ENCODE measurements at regions not wholly inside any gene's neighbourhood (a gene's known extent, or its start where the extent isn't known, plus 50 kb on each side); places are given as distances from the start of the nearest gene placed in this dataset.
"Not testable (repeated sequence)": the region's sequence is repeated elsewhere in the genome, so short reads cannot be mapped to it uniquely, and the experiment has no call there.

DNA sequence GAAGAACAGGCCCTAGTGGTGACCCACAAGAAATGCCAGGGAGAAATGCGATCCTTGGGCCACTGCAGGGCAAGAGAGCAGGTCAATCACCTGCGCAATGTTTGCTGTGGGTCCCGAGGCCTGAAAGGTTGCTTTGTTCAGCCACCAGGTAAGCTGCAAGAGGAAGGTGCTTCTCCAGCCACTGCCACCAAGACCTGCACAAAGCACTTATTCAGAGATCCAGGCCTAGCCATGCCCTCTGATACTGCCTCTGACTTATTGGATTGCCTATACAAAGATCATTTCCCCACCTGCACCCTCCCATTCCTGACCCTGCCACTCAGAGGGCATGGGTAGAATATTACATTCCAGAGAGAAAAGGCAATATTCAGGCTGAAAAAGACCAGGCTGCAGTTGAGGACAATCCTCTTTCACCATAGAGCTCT is 349.4 kb upstream of the NFIA start:
- Histone ChIP-seq H3K4me3 (no peak overlapping the region), H3K27me3 (no peaks in the 10 kb centered on the region), H3K9me3 (no peaks in the 10 kb centered on the region), H3K36me3 (no peaks in the 10 kb centered on the region)
- DNase-seq, result no peak

DNA sequence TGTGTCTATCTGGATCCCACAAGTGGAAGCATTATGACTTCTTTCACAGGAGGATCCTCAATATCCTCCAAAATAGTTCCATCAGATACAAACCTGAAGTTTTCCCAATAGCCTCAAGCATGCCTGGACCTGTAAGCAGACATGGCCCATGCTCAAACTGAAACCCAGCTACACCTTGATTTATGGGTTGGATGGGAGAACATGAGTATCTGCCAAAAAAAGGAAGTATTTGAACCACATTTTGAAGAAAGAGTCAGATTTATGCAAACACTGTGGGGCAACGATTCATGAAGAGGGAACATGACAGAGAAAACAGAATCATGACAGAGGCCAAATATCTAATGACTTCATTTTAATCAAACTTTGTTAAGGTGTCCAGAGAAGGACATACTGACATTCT is 351.0 kb upstream of the NFIA start:
- H3K27me3 ChIP-seq, result no peaks in the 10 kb centered on the region
- H3K4me3 ChIP-seq, result no peak overlapping the region

DNA sequence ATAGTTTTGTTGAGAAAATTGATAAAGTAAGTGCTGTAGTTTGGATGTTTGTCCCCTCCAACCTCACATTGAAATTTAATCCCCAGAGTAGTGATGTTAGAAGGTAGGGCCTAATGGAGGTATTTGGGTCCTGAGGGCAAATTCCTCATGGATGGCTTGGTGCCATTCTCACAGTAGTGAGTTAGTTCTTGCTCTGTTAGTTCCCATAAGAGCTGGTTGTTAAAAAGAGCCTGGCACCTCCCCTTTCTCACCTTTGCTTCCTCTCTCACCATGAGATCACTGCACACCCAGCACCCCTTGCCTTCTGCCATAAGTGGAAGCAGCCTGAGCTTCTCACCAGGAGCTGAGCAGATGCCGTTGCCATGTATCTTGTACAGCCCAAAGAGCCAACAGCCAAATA is 354.8 kb upstream of the NFIA start:
- DNase-seq, result no peak
- H3K9me3 ChIP-seq, result no peaks in the 10 kb centered on the region
- H3K27me3 ChIP-seq, result no peaks in the 10 kb centered on the region
- H3K36me3 ChIP-seq, result no peaks in the 10 kb centered on the region
- no peak overlapping the region for H3K4me3 ChIP-seq

More for the DNA sequence above, 351.0 kb upstream of the NFIA start:
- DNase-seq, result no peak
- Histone ChIP-seq H3K9me3 (no peaks in the 10 kb centered on the region), H3K36me3 (no peaks in the 10 kb centered on the region)

DNA sequence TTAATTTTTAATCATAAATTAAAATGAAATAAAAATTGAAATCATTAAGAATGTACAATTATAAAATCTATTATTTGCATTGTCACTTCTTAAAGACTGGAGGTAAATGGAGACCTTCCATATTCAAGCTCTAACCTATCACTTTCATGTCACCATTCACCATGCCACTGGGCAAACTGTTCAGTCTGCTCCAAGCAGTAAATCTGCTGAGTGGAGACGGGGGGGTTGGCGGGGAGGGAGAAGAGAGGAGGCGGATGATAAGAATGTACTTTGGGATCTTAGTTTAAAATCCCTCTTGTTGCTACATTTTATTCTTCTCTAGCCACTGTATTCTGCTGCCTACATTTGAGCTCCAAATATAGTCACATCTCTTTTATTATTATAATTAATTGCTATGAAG is 365.9 kb upstream of the NFIA start:
- no peaks in the 10 kb centered on the region for H3K27me3 ChIP-seq
- DNase-seq, result no peak
- H3K9me3 ChIP-seq, result no peaks in the 10 kb centered on the region
- no peaks in the 10 kb centered on the region for H3K36me3 ChIP-seq
- no peak overlapping the region for H3K4me3 ChIP-seq

DNA sequence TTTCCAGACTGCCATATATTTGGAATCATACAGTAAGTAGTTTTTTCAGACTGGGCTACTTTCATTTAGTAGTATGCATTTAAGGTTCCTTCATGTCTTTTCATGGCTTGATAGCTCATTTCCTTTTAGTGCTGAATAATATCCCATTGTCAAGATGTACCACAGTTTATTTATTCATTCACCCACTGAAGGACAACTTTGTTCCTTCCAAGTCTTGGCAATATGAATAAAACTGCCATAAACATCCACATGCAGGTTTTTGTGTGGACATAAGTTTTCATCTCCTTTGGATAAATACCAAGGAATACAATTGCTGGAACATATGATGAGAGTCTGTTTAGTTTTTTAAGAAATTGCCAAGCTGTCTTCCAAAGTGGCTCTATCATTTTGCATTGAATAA is 366.4 kb upstream of the NFIA start:
- H3K4me3 ChIP-seq, result no peak overlapping the region
- H3K9me3 ChIP-seq, result no peaks in the 10 kb centered on the region
- H3K27me3 ChIP-seq, result no peaks in the 10 kb centered on the region
- no peaks in the 10 kb centered on the region for H3K36me3 ChIP-seq
- DNase-seq, result no peak

DNA sequence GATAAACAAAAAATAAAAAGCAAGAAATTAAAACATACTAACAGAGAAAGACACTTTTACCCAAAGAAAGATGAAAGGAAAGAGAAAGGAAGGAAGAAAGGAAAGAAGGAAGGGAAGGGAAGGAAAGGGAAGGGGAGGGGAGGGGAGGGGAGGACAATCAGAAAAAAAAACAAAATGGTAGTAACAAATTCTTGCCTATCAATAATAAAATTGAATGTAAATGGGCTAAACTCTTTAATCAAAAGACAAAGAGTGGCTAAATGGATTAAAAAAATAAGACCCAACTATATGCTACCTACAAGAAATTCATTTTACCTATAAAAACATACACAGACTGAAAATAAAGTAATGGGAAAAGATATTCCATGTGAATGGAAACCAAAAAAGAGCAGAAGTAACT is 372.9 kb upstream of the NFIA start:
- H3K36me3 ChIP-seq, result no peaks in the 10 kb centered on the region
- no peak for DNase-seq

DNA sequence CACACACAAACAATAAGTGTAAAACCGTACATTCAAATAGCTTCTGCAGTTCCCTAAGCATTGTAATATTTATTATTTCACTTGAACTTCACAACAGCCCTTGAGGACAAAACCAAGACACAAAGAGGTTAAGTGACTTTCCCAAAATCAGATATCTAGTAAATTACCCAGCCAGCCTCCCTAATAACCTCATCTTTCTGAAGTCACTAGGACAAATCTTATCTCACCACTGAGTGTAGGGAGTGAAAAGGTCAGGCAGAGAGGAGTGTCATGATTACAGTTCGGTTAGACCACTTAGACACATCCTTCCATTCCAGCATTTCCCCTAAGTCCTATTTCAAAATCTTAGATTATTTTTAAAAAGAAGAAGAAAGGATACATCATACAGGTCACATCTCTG is 377.3 kb upstream of the NFIA start:
- Histone ChIP-seq H3K9me3 (no peaks in the 10 kb centered on the region), H3K36me3 (no peaks in the 10 kb centered on the region), H3K27me3 (no peaks in the 10 kb centered on the region), H3K4me3 (no peak overlapping the region)
- no peak for DNase-seq

More for the DNA sequence above, 372.9 kb upstream of the NFIA start:
- Histone ChIP-seq H3K9me3 (no peaks in the 10 kb centered on the region), H3K27me3 (no peaks in the 10 kb centered on the region), H3K4me3 (no peak overlapping the region)

DNA sequence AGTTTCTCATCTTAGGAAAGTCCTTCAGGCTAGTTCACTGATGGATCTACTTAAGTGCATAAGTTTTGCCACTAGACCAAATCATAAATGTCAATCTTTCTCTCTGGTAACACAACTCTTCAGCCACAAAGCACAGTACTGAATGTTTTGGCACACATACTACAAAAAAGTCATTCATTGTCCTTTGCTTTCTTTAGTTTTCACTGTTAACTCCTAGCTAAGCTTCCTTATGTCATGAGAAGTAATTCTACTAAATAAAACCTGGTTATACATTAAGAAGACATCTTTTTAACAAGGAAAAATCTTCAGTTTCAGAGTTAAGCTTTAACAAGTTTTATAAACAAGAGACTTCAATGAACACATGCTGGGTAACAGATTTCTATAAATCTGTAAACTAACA is 379.2 kb upstream of the NFIA start:
- DNase-seq, result no peak
- no peaks in the 10 kb centered on the region for H3K9me3 ChIP-seq
- no peaks in the 10 kb centered on the region for H3K27me3 ChIP-seq
- no peaks in the 10 kb centered on the region for H3K36me3 ChIP-seq
- H3K4me3 ChIP-seq, result no peak overlapping the region

DNA sequence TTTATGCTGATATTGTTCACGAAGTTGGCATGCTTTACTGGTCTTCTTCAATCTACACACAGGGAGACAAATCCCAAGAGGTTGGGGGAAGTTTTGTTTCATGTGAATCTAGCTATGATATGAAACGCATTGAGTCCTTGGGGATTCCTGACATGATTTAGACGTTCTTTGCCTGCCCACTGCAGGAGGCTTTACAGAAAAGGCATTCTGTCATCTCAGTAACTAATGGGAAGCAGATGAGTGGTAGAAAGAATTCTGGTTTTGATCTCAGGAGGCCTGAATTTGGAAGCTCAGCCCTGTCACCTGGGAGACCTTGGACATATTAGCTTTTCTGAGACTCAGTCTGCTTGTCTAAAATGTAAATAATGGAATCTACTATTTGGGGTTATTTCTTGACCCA is 383.0 kb upstream of the NFIA start:
- DNase-seq, result no peak
- H3K4me3 ChIP-seq, result no peak overlapping the region

DNA sequence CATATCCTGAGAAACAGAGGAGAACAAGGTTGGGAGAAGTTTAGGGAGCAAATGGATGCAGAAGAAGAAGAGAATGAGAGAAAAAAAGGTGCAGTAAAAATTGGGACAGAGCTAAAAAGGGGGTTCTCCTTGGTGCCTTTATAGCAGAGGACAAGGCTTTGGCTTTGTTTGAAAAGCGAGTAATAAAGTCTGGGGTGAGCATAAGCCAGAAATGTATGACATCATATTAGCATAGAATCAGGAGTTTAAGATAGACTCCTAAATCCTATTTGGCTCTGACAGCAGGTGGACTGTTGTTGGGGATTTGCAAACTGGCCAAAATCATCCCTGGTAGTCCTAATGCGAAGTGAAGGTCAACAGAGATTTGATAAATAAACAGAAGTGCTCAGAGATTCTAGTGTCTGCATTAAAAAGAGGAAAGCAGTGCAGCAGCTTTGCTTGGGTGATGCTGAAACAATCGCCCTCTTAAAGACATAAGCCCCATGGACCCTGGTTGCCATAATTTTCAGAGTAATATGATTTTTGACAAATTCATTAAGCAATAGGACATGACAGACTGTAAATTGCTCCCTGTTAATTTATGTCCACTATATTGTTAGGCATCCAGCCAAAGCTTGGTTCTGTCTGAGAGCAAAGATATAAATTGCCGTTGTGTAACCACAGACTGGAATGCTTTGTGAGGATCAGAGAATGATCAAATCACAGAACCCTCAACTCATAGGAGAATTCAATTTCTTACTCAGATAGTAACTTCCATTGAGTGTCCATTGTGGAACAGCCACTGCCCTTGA is 385.0 kb upstream of the NFIA start:
- Histone ChIP-seq H3K36me3 (no peaks in the 10 kb centered on the region), H3K9me3 (no peaks in the 10 kb centered on the region), H3K27me3 (no peaks in the 10 kb centered on the region), H3K4me3 (no peak overlapping the region)
- no peak for DNase-seq

More for the DNA sequence above, 383.0 kb upstream of the NFIA start:
- Histone ChIP-seq H3K36me3 (no peaks in the 10 kb centered on the region), H3K27me3 (no peaks in the 10 kb centered on the region), H3K9me3 (no peaks in the 10 kb centered on the region)

DNA sequence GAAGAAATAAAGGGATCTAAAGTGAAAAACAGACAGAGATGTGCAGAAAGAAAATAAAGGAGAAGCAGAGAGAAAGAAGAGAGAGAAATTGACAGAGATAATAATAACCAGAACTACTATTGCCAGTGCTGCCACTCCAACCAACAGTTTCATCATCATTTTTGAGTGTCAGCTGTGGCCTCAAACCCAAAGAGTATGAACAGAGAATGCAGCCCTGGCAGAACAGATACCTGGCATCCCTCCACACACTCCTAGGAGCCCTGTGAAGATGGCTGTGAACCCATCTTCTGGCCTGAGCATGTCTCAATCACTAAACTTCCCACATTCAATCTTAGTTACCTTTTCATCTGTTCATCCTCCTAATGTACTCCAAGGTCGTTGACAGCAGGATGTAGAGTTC is 385.8 kb upstream of the NFIA start:
- no peak overlapping the region for H3K4me3 ChIP-seq
- H3K9me3 ChIP-seq, result no peaks in the 10 kb centered on the region
- H3K36me3 ChIP-seq, result no peaks in the 10 kb centered on the region
- H3K27me3 ChIP-seq, result no peaks in the 10 kb centered on the region
- DNase-seq, result no peak

DNA sequence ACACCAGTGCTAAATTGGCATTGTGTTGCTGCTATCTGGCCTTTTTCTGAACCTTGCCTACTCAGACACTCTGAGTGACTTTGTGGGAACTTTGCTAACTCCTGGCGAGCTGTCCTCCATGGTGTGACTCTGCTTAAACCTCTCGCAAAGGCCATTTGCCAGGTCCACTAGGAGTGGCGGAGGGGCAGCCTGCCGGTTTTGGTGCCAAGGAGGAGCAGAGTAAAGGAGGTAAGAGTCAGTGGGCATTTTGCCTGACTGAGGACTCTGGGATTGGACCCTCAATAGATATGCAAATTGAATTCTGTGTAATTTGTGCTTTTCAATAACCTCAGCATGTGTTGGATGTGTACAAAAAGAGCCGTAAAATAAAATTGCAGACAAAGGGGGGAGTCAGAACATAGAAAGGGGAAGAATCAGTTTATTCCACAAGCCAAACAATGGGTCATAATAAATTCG is 386.6 kb upstream of the NFIA start:
- Histone ChIP-seq H3K36me3 (no peaks in the 10 kb centered on the region), H3K4me3 (no peak overlapping the region), H3K9me3 (no peaks in the 10 kb centered on the region), H3K27me3 (no peaks in the 10 kb centered on the region)
- DNase-seq, result no peak

DNA sequence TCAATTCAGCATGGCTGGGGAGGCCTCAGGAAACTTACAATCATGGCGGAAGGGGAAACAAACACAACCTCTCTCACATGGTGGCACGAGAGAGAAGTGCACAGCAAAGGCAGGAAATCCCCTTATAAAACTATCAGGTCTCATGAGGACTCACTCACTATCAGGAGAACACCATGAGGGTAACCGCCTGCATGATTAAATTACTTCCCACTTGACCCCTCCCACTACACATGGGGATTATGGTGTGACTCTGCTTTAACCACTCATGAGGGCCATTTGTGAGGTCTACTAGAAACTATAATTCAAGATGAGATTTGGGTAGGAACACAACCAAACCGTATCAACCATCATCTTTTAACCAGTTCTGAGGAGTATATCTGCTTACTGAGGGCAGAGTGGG is 387.4 kb upstream of the NFIA start:
- no peaks in the 10 kb centered on the region for H3K27me3 ChIP-seq
- no peak for DNase-seq
- no peak overlapping the region for H3K4me3 ChIP-seq
- no peaks in the 10 kb centered on the region for H3K9me3 ChIP-seq
- no peaks in the 10 kb centered on the region for H3K36me3 ChIP-seq

DNA sequence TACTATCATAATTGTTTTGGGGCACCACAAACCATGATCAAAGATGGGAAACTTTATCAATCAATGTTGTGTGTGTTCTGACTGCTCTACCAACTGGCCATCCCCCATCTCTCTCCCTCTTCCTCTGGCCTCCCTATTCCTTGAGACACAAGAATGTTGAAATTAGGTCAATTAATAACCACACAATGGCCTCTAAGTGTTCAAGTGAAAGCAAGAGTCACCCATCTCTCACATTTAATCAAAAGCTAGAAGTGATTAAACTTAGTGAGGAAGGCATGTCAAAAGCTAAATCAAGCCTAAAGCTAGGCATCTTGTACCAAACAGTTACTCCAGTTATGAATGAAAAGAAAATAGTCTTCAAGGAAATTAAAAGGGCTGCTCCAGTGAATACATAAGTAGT is 390.3 kb upstream of the NFIA start:
- Histone ChIP-seq H3K36me3 (no peaks in the 10 kb centered on the region), H3K9me3 (no peaks in the 10 kb centered on the region), H3K4me3 (no peak overlapping the region), H3K27me3 (no peaks in the 10 kb centered on the region)
- no peak for DNase-seq

DNA sequence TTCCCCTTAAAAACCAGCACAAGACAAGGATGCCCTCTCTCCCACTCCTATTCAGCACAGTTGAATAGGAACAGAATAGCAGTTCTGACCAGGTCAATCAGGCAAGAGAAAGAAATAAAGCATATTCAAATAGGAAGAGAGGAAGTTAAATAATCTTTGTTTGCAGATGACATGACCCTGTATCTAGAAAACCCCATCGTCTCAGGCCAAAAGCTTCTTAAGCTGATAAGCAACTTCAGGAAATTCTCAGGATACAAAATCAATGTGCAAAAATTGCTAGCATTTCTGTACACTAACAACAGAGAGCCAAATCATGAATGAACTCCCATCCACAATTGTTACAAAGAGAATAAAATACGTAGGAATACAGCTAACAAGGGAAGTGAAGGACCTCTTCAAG is 394.1 kb upstream of the NFIA start:
- H3K4me3 ChIP-seq, DNase-seq, H3K27me3 ChIP-seq, H3K9me3 ChIP-seq, H3K36me3 ChIP-seq: not testable (repeated sequence)

DNA sequence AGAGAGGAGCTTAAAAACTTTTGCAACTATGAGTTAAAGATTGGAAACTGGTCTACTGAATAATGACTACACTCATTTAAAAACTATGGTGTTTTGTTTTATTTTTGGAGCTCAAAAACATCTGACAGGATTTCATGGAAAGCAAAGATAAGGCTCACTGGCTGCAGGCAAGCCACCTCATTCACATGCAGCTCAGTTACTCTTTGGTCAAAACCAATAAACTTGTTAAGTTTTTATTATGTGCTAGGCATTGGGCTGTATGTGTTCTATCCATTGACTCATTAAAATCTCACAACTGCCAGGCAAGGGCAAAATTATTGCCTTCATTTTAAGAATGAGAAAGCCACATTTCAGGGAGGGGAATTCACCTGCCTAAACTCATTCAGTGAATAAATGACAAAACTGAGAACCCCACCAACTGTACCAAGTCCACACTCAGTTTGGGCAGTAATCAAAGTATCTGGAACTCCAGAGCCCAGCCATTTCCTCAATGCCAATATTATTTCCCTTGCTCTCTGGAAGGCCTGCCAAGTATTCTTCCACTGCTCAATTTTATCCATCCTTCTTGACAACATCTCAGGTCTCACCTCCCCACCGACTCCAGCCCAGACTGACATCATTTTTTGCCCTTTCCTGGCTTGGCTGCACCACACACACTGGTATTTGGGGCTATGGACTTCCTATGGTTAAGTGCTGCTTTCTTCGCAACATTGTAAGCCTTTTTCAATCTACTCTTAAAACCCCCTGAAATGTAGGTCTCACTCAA is 401.1 kb upstream of the NFIA start:
- no peak for DNase-seq
- no peaks in the 10 kb centered on the region for H3K27me3 ChIP-seq
- no peaks in the 10 kb centered on the region for H3K36me3 ChIP-seq
- no peaks in the 10 kb centered on the region for H3K9me3 ChIP-seq
- H3K4me3 ChIP-seq, result no peak overlapping the region

DNA sequence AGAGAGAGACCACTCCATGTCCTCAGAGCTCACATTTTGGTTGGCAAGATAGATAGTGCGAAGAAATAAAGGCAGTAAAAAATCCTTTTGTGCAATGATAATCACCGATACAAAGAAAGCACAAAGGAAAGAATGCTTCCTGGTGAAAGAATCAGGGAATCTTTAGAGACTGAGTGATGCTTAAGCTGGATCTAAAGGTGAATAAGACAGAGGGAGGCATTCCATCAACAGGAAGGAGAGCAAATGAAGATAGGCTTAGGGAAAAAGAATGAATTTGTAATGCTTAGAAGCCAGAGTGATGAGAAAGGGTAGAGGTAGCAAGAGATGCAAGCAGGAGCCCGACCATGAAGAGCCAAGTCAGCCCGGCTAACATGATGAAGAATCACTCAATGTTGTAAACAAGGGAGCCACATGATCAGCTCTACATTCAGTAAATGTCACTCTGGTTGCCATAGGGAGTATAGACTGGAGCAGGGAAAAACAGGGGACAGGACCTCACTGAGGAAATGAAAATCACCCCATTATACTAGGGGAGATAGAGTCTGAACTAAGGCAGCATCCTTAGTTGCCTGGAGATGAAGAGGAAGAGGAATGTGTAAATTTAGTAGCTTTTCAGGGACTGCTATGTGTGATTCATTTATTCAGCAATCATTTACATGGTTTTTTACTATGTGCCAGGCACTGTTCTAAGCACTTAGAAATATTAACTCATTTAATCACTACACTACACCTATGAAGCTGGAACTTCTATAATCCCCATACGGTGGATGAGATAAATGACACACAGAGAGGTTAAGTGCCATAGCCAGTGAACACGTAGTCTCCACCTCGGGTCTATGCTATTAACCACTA is 402.6 kb upstream of the NFIA start:
- DNase-seq, result no peak
- Histone ChIP-seq H3K9me3 (no peaks in the 10 kb centered on the region), H3K4me3 (no peak overlapping the region), H3K36me3 (no peaks in the 10 kb centered on the region), H3K27me3 (no peaks in the 10 kb centered on the region)

Measured in MG63 (cell line).